HL-60 (cell line): ENCODE measurements at regions not wholly inside any gene's neighbourhood (a gene's known extent, or its start where the extent isn't known, plus 50 kb on each side); places are given as distances from the start of the nearest gene placed in this dataset.
"Not testable (repeated sequence)": the region's sequence is repeated elsewhere in the genome, so short reads cannot be mapped to it uniquely, and the experiment has no call there.

Source experiments
- DNase-seq, 2 experiments: peaks; one replicate each; pipeline ENCODE4 v3.0.0-alpha.2; 2010 to 2020; ENCODE audit warnings: low read depth in 1 of 2, low spot score in 1 of 2
- H3K27ac ChIP-seq: fragments of 250-450 bp; sonication (Bioruptor Pico); replicated peaks from 2 replicates; pipeline ENCODE4 v1.5.1; 2020; ENCODE audit warnings: mild to moderate bottlenecking, moderate library complexity
- H3K27me3 ChIP-seq: fragments of 250-450 bp; sonication (Bioruptor Pico); 2 replicates; pipeline ENCODE4 v1.5.1; 2021; ENCODE audit warnings: mild to moderate bottlenecking, moderate library complexity; ENCODE audit not compliant: insufficient read depth, poor library complexity, severe bottlenecking
- H3K4me3 ChIP-seq: replicated peaks from 2 replicates; pipeline ENCODE4 v1.5.1; 2011; ENCODE audit warnings: mild to moderate bottlenecking, control low read depth, low read length; ENCODE audit not compliant: insufficient read depth
- GABPA ChIP-seq: IDR thresholded peaks from 2 replicates; pipeline ENCODE4 v1.6.1; 2012; ENCODE audit warnings: low read depth
- POLR2AphosphoS5 ChIP-seq: IDR thresholded peaks from 2 replicates; pipeline ENCODE4 v1.6.1; 2012; ENCODE audit warnings: low read depth
- SPI1 ChIP-seq: IDR thresholded peaks from 2 replicates; pipeline ENCODE4 v1.6.1; 2012; ENCODE audit warnings: low read depth, mild to moderate bottlenecking, borderline replicate concordance
- TF ChIP-seq, protein P1 (sequence below): IDR thresholded peaks from 2 replicates; pipeline ENCODE4 v1.6.1; 2012; ENCODE audit warnings: low read depth; ENCODE audit not compliant: insufficient replicate concordance
- TF ChIP-seq, protein P2 (sequence below): IDR thresholded peaks from one replicate; pipeline ENCODE4 v1.5.1; 2011; ENCODE audit warnings: low read length, control low read depth, inconsistent platforms; ENCODE audit not compliant: insufficient read depth

DNA sequence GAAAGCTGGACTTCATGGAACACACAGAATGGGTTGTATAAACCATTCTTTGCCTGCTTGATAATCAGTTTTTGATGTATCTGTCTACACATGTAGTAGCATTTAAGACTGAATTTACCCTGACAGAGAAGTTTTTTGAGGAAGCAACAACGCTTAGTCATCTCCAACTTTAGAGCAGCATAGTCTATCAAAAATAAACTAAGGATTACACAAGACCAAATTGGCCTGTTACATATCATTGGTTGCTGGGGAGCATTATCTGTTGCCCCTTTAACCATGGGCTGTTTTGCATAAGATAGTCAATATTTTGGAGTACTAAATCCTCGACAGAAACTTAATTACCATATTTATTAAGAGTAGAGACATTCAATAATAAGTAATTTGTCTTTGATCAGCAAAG lies 347.4 kb downstream of the FAM47B start:
- TF ChIP-seq POLR2AphosphoS5 = no peak
- TF ChIP-seq GABPA = no peak
- TF ChIP-seq, protein P1, sequence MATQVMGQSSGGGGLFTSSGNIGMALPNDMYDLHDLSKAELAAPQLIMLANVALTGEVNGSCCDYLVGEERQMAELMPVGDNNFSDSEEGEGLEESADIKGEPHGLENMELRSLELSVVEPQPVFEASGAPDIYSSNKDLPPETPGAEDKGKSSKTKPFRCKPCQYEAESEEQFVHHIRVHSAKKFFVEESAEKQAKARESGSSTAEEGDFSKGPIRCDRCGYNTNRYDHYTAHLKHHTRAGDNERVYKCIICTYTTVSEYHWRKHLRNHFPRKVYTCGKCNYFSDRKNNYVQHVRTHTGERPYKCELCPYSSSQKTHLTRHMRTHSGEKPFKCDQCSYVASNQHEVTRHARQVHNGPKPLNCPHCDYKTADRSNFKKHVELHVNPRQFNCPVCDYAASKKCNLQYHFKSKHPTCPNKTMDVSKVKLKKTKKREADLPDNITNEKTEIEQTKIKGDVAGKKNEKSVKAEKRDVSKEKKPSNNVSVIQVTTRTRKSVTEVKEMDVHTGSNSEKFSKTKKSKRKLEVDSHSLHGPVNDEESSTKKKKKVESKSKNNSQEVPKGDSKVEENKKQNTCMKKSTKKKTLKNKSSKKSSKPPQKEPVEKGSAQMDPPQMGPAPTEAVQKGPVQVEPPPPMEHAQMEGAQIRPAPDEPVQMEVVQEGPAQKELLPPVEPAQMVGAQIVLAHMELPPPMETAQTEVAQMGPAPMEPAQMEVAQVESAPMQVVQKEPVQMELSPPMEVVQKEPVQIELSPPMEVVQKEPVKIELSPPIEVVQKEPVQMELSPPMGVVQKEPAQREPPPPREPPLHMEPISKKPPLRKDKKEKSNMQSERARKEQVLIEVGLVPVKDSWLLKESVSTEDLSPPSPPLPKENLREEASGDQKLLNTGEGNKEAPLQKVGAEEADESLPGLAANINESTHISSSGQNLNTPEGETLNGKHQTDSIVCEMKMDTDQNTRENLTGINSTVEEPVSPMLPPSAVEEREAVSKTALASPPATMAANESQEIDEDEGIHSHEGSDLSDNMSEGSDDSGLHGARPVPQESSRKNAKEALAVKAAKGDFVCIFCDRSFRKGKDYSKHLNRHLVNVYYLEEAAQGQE = no peak
- TF ChIP-seq, protein P2, sequence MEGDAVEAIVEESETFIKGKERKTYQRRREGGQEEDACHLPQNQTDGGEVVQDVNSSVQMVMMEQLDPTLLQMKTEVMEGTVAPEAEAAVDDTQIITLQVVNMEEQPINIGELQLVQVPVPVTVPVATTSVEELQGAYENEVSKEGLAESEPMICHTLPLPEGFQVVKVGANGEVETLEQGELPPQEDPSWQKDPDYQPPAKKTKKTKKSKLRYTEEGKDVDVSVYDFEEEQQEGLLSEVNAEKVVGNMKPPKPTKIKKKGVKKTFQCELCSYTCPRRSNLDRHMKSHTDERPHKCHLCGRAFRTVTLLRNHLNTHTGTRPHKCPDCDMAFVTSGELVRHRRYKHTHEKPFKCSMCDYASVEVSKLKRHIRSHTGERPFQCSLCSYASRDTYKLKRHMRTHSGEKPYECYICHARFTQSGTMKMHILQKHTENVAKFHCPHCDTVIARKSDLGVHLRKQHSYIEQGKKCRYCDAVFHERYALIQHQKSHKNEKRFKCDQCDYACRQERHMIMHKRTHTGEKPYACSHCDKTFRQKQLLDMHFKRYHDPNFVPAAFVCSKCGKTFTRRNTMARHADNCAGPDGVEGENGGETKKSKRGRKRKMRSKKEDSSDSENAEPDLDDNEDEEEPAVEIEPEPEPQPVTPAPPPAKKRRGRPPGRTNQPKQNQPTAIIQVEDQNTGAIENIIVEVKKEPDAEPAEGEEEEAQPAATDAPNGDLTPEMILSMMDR = no peak
- no peak for TF ChIP-seq SPI1
- no peak overlapping the region for H3K4me3 ChIP-seq
- no peaks in the 10 kb centered on the region for H3K27me3 ChIP-seq
- no peak for DNase-seq
- no peak overlapping the region for H3K27ac ChIP-seq

DNA sequence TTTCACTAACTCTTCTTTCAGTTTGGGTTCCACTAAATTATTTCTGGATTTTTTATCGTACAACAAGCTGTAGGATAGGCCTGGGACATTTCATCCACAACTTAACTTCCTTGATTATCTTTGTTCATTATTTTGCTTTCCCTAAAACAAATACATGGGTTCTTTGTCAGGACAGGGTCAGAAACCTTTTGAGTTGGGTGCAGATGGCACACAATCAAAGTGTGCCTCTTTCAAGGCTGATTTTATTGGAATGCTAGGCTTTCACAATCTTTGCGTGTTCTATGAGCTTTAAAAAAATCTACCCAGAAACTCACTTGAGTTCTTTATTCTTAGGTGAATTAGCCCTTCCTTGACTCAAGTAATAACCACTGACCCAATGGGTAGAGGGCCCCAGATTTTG lies 348.4 kb downstream of the FAM47B start:
- TF ChIP-seq POLR2AphosphoS5 = no peak
- TF ChIP-seq, protein P2 = no peak
- Histone ChIP-seq H3K27ac (no peak overlapping the region), H3K27me3 (no peaks in the 10 kb centered on the region), H3K4me3 (no peak overlapping the region)
- DNase-seq = no peak

DNA sequence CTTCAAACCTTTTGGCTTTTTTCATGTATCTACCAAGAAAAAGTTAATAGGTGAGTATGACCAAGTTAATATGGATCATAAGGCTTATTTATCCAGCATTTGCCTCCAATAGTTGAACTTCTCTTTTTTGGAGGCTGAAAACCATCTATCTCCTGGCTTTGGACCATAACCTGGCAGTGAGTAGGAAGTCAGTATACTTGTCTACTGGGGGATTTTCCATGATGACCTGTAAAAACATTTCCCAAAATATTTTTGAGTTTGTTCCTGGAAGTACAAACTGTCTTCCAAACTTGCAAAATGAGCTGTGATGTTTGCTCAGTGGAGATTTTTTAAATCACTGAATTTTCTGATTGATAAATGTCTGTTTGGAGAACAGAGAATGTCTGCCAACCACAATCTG lies 349.9 kb downstream of the FAM47B start:
- Histone ChIP-seq H3K27me3 (no peaks in the 10 kb centered on the region), H3K4me3 (no peak overlapping the region), H3K27ac (no peak overlapping the region)
- no peak for DNase-seq
- TF ChIP-seq, protein P1 = no peak
- TF ChIP-seq POLR2AphosphoS5 = no peak
- no peak for TF ChIP-seq GABPA
- TF ChIP-seq SPI1 = no peak
- TF ChIP-seq, protein P2 = no peak

DNA sequence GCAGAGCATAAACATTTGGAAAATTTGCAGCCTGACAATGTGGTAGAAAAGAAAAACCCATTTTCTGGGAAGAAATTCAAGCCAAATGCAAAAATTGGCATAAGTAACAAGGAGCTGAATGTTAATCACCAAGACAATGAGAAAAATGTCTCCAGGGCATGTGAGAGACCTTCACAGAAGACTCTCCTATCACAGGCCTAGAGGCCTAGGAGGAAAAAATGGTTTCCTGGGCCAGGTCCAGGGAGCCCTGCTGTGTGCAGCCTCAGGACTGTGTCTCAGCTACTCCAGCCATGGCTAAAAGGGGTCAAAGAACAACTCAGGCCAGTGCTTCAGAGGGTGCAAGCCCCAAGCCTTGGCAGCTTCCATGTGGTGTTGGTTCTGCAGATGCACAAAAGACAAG lies 362.4 kb downstream of the FAM47B start:
- not testable (repeated sequence) for DNase-seq, H3K27me3 ChIP-seq, H3K4me3 ChIP-seq, H3K27ac ChIP-seq
